Colon (tissue), 2 donors: ENCODE measurements at regions not wholly inside any gene's neighbourhood (a gene's known extent, or its start where the extent isn't known, plus 50 kb on each side); places are given as distances from the start of the nearest gene placed in this dataset.
"Not testable (repeated sequence)": the region's sequence is repeated elsewhere in the genome, so short reads cannot be mapped to it uniquely, and the experiment has no call there.

Source experiments
- FAIRE-seq: peaks from 2 replicates; lab custom pipeline; 2012; peaks lifted over from hg19 to GRCh38; lab: Jason Lieb, UNC
- donor health status: control.
- donor health status: control.

- no peak for FAIRE-seq
Measured at GRCh38 chr9:31490551-31491106, 893.8 kb upstream of the ACO1 start.

DNA sequence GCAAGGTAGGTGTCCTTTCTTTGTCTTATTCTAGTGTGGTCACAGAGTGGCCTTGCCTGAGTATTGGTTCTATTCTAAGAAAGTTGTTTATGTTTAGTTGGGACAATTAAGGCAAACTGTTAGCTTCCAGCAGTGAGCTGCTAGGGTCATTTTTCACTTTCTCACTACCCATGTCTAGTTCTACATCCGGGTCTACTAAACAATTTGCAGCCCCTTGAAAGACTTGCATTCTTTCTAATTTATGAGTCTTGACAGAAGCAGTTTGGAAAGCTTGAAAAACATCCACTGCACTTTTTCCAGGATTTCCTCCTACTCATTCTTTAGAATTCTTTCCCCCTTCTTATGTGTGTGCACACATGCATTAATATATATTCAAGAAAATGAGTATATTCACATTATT is 892.2 kb upstream of the ACO1 start:
- FAIRE-seq, result no peak

GRCh38 chr9:31500422-31500821 is 884.0 kb upstream of the ACO1 start:
- no peak for FAIRE-seq

DNA sequence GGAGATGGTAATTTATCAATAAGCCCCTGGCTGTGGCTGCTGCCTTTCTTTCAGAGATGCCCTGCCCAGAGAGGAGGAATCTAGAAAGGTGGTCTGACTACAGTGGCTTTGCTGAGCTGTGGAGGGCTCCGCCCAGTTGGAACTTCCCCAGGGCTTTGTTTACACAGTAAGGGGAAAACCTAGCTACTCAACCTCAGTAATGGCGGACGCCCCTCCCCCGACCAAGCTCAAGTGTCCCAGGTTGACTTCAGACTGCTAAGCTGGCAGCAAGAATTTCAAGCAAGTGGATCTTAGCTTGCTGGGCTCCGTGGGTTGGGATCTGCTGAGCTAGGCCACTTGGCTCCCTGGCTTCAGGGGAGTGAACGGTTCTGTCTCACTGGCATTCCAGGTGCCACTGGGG is 865.4 kb upstream of the ACO1 start:
- no peak for FAIRE-seq

DNA sequence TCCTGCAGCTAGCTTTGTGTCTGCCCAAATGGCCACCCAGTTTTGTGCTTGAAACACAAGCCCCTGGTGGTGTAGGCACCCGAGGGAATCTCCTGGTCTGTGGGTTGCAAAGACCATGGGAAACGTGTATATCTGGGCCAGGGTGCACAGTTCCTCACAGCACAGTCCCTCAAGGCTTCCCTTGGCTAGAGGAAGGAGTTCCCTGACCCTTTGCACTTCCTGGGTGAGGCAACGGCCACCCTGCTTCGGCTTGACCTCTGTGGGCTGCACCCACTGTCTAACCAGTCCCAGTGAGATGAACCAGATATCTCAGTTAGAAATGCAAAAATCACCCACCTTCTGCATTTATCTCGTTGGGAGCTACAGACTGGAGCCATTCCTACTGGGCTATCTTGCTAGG is 865.0 kb upstream of the ACO1 start:
- FAIRE-seq, result no peak

GRCh38 chr9:31519826-31520225 is 864.6 kb upstream of the ACO1 start:
- FAIRE-seq, result no peak

DNA sequence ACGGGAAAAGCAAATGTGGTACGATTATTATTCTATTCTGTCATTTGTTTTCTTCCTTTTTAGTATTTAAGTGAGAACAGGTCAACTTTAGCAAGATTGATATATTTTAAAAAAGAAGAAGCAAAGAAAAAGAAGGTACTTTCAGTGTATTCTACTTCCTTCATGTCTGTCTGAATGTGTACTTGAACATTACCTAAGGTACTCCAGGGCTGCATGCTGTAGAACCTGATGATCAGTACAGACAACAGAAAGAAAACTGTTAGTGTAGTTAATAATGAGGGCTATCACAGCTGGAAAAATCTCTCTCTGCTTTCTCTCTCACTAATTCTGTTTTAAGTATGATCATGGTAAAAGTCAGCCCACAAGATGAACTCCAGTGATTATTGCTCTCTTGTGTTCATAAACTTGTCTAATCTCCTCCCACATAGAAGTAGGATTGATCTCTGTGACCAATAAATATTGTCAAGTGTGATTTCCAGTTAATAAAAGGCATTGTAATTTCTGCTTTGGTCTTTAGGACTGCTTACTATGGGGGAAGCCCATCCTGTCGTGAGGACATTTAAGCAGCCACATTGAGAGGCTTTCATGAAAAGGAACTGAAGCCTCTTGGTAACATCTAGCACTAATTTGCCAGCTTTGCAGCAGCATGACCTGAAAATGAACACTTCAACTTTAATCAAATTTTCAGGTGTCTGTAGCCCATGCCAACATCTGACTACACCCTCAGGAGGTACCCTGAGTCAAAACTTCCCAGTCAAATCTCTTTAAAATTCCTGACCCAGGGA is 864.0 kb upstream of the ACO1 start:
- no peak for FAIRE-seq

DNA sequence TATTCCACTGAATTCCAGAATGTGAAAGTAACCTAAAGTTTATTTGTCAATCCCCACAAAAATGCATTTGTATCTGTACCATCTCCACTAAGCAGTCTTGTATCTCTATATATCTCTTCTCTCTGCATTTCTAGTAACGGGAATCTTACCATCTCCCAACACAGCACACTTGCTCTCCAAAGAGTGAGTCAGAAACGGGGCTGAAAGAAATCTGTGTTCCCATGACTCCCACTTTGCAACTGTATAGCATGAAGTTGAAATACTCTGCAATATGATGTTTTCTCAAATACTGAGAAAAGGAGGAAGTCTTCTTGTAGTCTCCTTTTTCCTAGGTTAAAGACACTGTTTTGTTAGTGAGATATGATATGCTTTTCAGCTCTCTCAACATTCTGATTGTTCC is 848.8 kb upstream of the ACO1 start:
- FAIRE-seq, result no peak

DNA sequence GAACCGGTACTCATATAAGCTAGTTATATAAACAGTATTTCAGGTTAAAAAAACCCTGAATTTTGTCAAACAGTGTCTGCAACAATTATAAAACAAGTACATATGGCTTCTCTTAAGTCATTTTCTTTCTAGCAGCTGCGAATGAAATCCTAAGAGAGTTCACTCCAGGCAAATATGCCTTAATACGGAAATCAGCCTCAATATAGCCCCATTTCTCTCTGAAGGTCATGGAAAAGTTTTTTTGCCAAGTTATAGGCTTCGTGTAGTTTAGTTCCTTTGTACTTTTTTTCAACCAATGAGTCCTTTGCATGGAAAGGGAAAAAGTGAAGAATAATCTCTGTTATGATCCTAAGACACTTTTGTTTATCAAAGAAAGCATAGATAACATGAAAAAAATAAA is 848.0 kb upstream of the ACO1 start:
- no peak for FAIRE-seq

DNA sequence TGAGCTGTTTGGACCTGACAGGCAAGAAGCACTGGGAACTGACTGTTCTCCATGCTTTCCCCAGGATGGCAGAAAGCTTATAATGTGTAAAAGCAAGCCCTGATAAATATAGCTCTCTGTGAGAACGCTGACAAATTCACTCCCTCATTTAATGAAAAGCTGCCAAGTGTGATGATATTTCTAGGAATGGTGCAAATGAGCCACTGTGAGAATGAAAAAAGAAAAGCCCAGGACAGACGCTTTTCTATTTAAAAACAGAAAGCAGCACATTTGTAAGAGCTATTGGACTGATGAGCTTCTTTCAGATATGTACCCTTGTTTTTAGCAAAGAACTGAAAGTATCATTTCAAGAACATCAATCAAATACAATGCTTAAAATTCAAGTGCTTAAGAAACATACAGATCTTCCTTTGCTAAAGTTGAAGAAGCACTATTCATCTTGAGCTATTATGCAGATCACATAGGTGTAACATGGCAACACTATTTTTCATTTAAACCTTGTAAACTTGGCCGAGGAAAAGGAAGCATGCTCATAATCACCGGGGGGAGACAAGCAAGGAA is 842.6 kb upstream of the ACO1 start:
- FAIRE-seq, result no peak

DNA sequence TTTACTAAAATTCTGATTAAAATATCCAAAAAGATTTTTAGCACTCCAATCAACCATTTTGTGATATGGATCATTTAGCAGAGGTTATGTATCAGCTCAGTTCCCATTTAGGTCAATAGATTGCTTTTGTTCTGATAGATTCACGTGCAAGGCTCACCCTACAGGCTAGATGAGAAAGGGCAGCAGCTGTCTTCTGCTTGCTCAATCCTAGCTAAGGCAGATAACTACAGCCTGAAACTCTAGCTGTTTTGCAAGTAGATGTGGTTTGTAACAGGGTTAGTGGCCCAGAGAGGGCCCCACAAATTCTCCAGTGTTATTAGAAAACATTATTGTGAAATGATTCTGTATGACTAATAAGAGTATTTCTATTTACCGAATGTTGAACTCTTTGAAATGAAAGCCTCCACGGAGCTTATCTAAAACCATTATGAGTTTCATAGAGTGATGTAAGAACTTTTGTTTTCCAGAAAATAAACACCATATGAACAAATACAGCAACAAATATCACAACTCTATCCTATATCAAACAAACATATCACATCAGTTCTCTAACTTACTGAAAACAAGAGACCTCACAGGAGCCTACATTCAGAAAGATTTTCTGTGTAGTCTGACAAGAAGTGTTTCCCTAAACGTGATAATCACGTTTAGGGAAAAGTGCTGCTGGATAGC is 841.9 kb upstream of the ACO1 start:
- no peak for FAIRE-seq

DNA sequence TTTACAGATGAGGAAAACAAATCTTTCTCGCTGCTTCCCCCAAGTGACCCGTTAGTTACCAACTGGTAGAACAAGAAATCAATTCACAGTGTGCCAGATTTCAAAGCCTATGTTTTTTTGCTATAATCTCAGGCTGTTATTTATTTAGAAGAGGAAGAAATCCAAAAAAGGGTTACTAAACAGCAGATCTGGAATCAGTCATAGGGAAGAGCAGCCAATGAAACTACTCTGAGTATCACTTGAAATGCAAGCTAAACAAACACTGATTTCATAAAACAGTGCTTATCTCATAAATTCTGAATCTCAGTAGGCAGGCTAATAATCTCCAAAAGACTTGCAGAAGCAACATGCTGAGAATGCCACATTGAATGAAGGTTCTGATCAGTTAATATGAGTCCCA is 829.5 kb upstream of the ACO1 start:
- no peak for FAIRE-seq

- no peak for FAIRE-seq
Measured at GRCh38 chr9:31556667-31557463, 827.6 kb upstream of the ACO1 start.

GRCh38 chr9:31572190-31572589 is 812.3 kb upstream of the ACO1 start:
- not testable (repeated sequence) for FAIRE-seq

GRCh38 chr9:31573561-31573960 is 810.9 kb upstream of the ACO1 start:
- FAIRE-seq, result no peak

GRCh38 chr9:31574006-31574765 is 810.3 kb upstream of the ACO1 start:
- FAIRE-seq, result no peak

DNA sequence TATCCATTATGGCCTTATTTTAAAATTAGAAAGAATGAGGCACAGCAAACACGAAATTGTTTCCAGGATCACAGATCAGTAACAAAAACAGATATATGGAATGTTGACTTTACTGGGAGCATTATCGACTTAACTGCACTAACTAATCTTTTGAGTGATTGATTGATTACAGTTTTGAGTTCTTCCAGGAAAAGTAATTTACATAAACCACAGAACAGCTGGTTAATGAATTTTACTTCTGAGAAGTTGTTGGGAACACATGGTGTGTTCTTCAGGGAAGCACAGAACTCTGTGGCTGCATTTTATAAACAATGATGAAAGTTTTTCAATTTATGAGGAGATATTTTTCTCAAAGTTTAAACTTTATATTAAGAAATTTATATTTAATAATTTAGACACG is 802.4 kb upstream of the ACO1 start:
- FAIRE-seq, result no peak

- FAIRE-seq, result no peak
Measured at GRCh38 chr9:31582561-31582960, 801.9 kb upstream of the ACO1 start.

- no peak for FAIRE-seq
Measured at GRCh38 chr9:31585158-31585557, 799.3 kb upstream of the ACO1 start.

DNA sequence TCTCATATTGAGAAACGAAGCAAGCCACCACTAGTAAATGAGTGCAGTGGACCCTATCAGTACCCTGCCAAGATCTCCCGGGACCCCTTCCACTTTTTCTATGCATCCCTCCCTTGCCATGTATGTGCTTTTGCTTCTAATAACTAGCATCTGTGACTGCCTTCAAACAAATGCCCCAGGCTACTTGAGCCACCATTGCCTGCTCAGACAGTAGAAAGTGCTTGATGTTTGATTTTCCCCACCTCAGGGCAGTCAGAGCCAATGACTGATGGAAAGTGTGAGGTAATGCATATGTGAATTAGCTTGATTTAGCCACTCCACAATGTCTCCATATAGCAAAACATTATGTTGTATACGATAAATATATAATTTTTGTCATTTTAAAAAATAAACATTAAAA is 797.3 kb upstream of the ACO1 start:
- FAIRE-seq, result no peak

- no peak for FAIRE-seq
Measured at GRCh38 chr9:31588006-31588405, 796.4 kb upstream of the ACO1 start.

DNA sequence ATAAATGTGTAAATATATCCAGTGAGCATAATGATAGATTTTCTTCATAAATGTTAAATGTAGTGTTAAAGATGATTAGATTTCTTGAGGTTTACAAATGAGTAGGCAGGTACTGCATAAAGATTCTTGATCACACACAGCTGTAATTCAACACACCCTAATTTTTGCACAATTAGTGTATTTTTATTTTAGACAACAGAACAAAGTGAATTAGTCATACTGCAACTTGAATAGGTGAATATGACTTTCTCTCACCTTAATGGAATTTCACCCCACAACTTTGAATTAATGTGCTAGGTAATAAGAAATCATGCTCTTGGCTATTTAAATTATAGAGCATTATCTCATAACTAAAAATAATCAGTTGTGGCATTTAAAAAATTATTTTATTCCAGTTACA is 795.7 kb upstream of the ACO1 start:
- no peak for FAIRE-seq
